ENCODE measurements at regions not wholly inside any gene's neighbourhood (a gene's known extent, or its start where the extent isn't known, plus 50 kb on each side); places are given as distances from the start of the nearest gene placed in this dataset.

GRCh38 chr3:152583963-152584362 lies 251.0 kb upstream of the P2RY1 start:
- WGBS, 2 donors = 35% methylated on average over 1 of the region's 1 CpG
- Histone ChIP-seq H3K36me3 (replicated peaks in 1 of 2; ENCODE audit: insufficient read depth in 1 of 2, low read depth in 2 of 2) (no peaks in the 10 kb centered on the region), H3K9me3 (no peaks in the 10 kb centered on the region), H3K4me3 (no peak overlapping the region), H3K27me3 (no peaks in the 10 kb centered on the region), H3K4me1 (no peaks in the 10 kb centered on the region), H3K27ac (no peak overlapping the region)
- ATAC-seq (no peak), DNase-seq (peak in 1 of 4 donors; percentile 11)
- intact Hi-C loops (cut with DNase I) = no loop called here
- TF ChIP-seq CTCF (IDR thresholded peaks at IDR 0.05) = no peak
- TF ChIP-seq POLR2A (IDR thresholded peaks at IDR 0.05) = no peak

- Histone ChIP-seq H3K27ac (no peak overlapping the region), H3K4me1 (no peaks in the 10 kb centered on the region), H3K27me3 (no peaks in the 10 kb centered on the region), H3K36me3 (replicated peaks in 1 of 2; ENCODE audit: insufficient read depth in 1 of 2, low read depth in 2 of 2) (no peaks in the 10 kb centered on the region), H3K4me3 (no peak overlapping the region), H3K9me3 (no peaks in the 10 kb centered on the region)
- TF ChIP-seq CTCF (IDR thresholded peaks at IDR 0.05) = no peak
- TF ChIP-seq POLR2A (IDR thresholded peaks at IDR 0.05) = no peak
- DNase-seq (no peak), ATAC-seq (no peak)
- 64 to 73% methylated on average over 4 of the region's 4 CpGs for WGBS, 2 donors
- intact Hi-C loops (cut with DNase I) = no loop called here
Measured at GRCh38 chr3:152586974-152587373, 248.0 kb upstream of the P2RY1 start.

- no peak overlapping the region for H3K27ac ChIP-seq
- ATAC-seq = no peak
- H3K36me3 ChIP-seq (replicated peaks in 1 of 2; ENCODE audit: insufficient read depth in 1 of 2, low read depth in 2 of 2) = no peaks in the 10 kb centered on the region
- 50 to 71% methylated on average over 1 of the region's 1 CpG for WGBS, 2 donors
- intact Hi-C loops (cut with DNase I) = no loop called here
- no peak for DNase-seq
- TF ChIP-seq CTCF (IDR thresholded peaks at IDR 0.05) = no peak
- TF ChIP-seq POLR2A (IDR thresholded peaks at IDR 0.05) = no peak
- no peak overlapping the region for H3K4me3 ChIP-seq
- H3K4me1 ChIP-seq = no peaks in the 10 kb centered on the region
- no peaks in the 10 kb centered on the region for H3K27me3 ChIP-seq
- no peaks in the 10 kb centered on the region for H3K9me3 ChIP-seq
Measured at GRCh38 chr3:152587861-152588260, 247.1 kb upstream of the P2RY1 start.

GRCh38 chr3:152589644-152590043 lies 245.3 kb upstream of the P2RY1 start:
- no peak for DNase-seq
- WGBS, 2 donors = 51 to 61% methylated on average over 2 of the region's 2 CpGs
- Histone ChIP-seq H3K27ac (no peak overlapping the region), H3K9me3 (no peaks in the 10 kb centered on the region), H3K36me3 (replicated peaks in 1 of 2; ENCODE audit: insufficient read depth in 1 of 2, low read depth in 2 of 2) (no peaks in the 10 kb centered on the region), H3K4me1 (no peaks in the 10 kb centered on the region), H3K27me3 (no peaks in the 10 kb centered on the region), H3K4me3 (no peak overlapping the region)
- TF ChIP-seq CTCF (IDR thresholded peaks at IDR 0.05) (no peak), POLR2A (IDR thresholded peaks at IDR 0.05) (no peak)
- no peak for ATAC-seq
- intact Hi-C loops (cut with DNase I) = no loop called here

GRCh38 chr3:152591515-152591914 lies 243.4 kb upstream of the P2RY1 start:
- ATAC-seq (no peak), DNase-seq (no peak)
- Histone ChIP-seq H3K36me3 (replicated peaks in 1 of 2; ENCODE audit: insufficient read depth in 1 of 2, low read depth in 2 of 2) (no peaks in the 10 kb centered on the region), H3K27me3 (no peaks in the 10 kb centered on the region), H3K4me3 (no peak overlapping the region), H3K27ac (no peak overlapping the region), H3K9me3 (no peaks in the 10 kb centered on the region), H3K4me1 (peaks cover 7% of the 10 kb centered on the region)
- intact Hi-C loops (cut with DNase I) = no loop called here
- TF ChIP-seq POLR2A (IDR thresholded peaks at IDR 0.05) (no peak), CTCF (IDR thresholded peaks at IDR 0.05) (no peak)
- 35 to 36% methylated on average over 2 of the region's 2 CpGs for WGBS, 2 donors

Data from body of pancreas (tissue), 4 donors.